Stimulated activated naive CD8-positive, alpha-beta T cell treated with anti-CD3 and anti-CD28 coated beads, Interleukin-15, Interleukin-2, amounts not matched to agents 100 ng/mL and 50 ng/mL, for 24 hours (primary cell): ENCODE measurements at regions not wholly inside any gene's neighbourhood (a gene's known extent, or its start where the extent isn't known, plus 50 kb on each side); places are given as distances from the start of the nearest gene placed in this dataset.
"Not testable (repeated sequence)": the region's sequence is repeated elsewhere in the genome, so short reads cannot be mapped to it uniquely, and the experiment has no call there.

ENCODE experiments used
- H3K27ac Mint-ChIP-seq: one replicate; pipeline ENCODE4 v1.8.0; 2021; ENCODE audit warnings: mild to moderate bottlenecking, mixed read lengths
- H3K27me3 Mint-ChIP-seq: one replicate; pipeline ENCODE4 v1.8.0; 2021; ENCODE audit warnings: mixed read lengths
- H3K36me3 Mint-ChIP-seq: one replicate; pipeline ENCODE4 v1.8.0; 2021; ENCODE audit warnings: low read depth, mixed read lengths
- H3K4me1 Mint-ChIP-seq: one replicate; pipeline ENCODE4 v1.8.0; 2021; ENCODE audit warnings: low read depth, mixed read lengths
- H3K4me3 Mint-ChIP-seq: one replicate; pipeline ENCODE4 v1.8.0; 2021; ENCODE audit warnings: mild to moderate bottlenecking, mixed read lengths
- H3K9me3 Mint-ChIP-seq: one replicate; pipeline ENCODE4 v1.8.0; 2021; ENCODE audit warnings: mixed read lengths

DNA sequence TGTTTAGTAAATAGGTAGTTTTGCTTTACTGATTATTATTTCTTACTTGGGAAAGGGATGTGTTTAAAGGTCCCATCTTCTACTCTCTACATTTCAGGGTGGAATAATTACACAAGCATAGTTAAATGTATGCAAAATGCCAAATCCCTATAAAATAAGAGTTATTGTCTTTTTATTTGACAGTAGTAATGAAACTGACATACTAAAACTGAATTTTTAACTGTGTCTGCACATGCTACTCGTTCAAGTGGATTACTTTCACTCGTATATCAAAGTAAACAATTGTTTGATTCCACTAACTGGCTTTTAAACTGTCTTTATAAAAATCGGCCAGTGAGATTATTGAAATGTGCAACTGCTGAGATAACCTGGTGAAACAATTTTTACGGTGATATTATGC is 602.9 kb upstream of the ADGRB3 start:
- H3K36me3 Mint-ChIP-seq = no peaks in the 10 kb centered on the region
- no peaks in the 10 kb centered on the region for H3K27me3 Mint-ChIP-seq
- H3K9me3 Mint-ChIP-seq = peaks cover 9% of the 10 kb centered on the region
- H3K4me1 Mint-ChIP-seq = no peaks in the 10 kb centered on the region
- no peak overlapping the region for H3K4me3 Mint-ChIP-seq
- H3K27ac Mint-ChIP-seq = no peak overlapping the region

DNA sequence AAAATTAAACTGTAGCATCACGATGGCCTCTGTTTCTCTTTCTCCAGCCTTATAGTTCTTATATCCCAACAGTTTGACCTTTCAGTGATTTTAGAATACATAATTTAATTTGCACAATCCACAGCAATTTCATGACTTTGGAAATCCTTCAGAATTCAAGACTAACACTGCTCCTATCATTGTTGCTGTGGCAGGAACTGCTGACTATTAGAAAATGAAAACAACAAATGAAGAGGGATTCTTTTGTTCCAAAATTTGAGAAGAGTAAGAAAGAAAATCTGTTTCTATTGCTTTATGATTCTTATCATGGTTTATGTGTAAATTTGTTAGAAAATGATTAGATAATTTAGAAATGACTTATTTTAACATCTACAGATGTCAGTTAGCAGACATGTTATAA is 604.0 kb upstream of the ADGRB3 start:
- H3K36me3 Mint-ChIP-seq = no peaks in the 10 kb centered on the region
- no peak overlapping the region for H3K27ac Mint-ChIP-seq
- peaks cover 7% of the 10 kb centered on the region for H3K9me3 Mint-ChIP-seq
- no peaks in the 10 kb centered on the region for H3K4me1 Mint-ChIP-seq
- H3K27me3 Mint-ChIP-seq = no peaks in the 10 kb centered on the region
- no peak overlapping the region for H3K4me3 Mint-ChIP-seq

DNA sequence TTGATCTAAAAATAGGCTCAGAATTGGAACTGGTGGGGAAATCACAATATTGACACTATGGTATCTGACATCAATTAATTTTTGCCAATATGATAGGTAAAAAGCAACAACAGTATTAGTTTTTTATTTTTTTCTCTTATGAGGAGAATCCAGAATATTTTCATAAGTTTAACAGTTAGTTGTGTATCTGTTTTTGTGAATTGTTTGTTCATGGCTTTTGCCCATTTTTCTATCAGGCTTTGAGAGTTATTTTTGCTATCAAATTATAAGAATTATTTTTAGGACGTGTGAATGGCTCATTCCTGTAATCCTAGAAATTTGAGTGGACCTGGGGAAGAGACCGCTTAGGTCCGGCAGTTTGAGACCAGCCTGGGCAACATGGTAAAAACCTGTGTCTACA is 608.6 kb upstream of the ADGRB3 start:
- peaks cover 19% of the 10 kb centered on the region for H3K9me3 Mint-ChIP-seq
- no peak overlapping the region for H3K27ac Mint-ChIP-seq
- no peaks in the 10 kb centered on the region for H3K4me1 Mint-ChIP-seq
- H3K27me3 Mint-ChIP-seq = no peaks in the 10 kb centered on the region
- H3K36me3 Mint-ChIP-seq = no peaks in the 10 kb centered on the region
- H3K4me3 Mint-ChIP-seq = no peak overlapping the region

DNA sequence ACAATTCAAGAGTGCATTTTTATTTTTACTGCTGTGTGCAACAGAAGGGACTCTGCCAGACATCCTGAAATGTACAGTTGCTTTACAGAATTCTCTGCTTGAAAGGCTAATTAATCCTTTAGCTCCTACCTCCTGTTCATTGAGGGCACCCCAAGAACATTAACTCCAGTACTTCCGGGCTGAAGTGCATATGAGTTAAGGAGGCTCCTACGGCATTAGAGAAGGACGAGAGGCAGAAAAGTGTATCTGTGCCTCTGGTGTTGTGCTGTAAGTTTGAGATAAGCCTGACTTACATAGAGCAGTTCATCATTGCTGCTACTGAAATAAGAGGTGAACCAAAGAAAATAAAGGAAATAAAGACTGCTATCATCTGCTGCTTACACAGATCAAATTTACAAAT is 609.3 kb upstream of the ADGRB3 start:
- H3K36me3 Mint-ChIP-seq = no peaks in the 10 kb centered on the region
- H3K27ac Mint-ChIP-seq = no peak overlapping the region
- H3K9me3 Mint-ChIP-seq = peaks cover 19% of the 10 kb centered on the region
- no peaks in the 10 kb centered on the region for H3K4me1 Mint-ChIP-seq
- H3K27me3 Mint-ChIP-seq = no peaks in the 10 kb centered on the region
- H3K4me3 Mint-ChIP-seq = no peak overlapping the region

DNA sequence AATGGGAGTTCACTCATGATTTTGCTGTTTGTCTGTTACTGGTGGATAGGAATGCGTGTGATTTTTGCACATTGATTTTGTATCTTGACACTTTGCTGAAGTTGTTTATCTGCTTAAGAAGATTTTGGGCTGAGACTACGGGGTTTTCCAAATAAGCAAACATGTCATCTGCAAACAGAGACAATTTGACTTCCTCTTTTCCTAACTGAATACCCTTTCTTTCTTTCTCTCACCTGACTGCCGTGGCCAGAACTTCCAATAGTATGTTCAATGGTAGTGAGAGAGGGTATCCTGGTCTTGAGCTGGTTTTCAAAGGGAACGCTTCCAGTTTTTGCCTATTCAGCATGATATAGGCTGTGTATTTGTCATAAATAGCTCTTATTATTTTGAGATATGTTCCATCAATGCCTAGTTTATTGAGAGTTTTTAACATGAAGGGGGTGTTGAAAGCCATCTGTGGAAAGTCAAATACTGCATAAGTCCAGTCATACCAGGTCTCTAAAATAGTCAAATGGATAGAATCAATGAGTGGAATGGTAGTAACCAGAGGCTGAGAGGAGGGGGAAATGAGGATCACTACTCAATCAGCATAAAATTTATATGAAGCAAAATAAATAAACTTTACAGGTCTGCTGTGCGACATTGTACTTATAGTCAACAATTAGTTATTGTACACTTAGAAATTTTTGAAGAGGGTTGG is 610.4 kb upstream of the ADGRB3 start:
- Mint-ChIP-seq H3K4me3 (no peak overlapping the region), H3K4me1 (no peaks in the 10 kb centered on the region), H3K27ac (no peak overlapping the region), H3K9me3 (peaks cover 19% of the 10 kb centered on the region), H3K36me3 (no peaks in the 10 kb centered on the region), H3K27me3 (no peaks in the 10 kb centered on the region)

DNA sequence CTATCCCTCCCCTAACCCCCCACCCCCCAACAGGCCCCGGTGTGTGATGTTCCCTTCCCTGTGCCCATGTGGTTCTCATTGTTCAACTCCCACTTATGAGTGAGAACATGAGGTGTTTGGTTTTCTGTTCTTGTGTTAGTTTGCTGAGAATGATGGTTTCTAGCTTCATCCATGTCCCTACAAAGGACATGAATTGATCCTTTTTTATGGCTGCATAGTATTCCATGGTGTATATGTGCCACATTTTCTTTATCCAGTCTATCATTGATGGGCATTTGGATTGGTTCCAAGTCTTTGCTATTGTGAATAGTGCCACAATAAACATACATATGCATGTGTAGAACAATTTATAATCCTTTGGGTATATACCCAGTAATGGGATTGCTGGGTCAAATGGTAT is 612.1 kb upstream of the ADGRB3 start:
- H3K4me1 Mint-ChIP-seq = not testable (repeated sequence)

DNA sequence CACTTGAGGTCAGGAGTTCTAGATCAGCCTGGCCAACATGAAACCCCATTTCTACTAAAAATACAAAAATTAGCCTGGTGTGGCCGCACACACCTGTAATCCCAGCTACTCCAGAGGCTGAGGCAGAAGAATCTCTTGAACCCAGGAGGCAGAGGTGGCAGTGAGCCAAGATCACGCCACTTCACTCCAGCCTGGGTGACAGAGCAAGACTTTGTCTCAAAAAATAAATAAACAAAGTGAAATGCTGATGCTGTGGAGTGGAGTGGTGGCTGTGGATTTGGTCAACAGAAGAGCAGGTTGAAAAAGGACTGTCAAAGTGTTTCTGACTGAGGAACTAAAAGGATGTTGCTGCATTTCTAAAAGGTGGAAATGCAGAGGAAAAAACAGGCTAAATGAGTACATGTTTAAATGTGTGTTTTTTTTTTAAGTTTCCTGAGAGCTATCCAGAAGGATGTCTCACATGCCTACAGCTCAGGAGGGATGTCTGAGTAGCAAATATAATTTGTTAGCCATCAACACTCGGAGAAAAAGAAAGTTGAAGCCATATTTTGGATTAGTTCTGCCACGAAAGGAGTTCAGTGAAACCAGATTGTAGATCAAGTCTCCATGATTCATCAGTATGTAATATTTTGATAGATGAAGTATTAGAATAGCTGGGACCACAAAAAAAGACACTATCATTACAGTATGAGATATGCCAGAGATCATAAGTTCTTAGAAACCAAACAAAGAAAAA is 621.1 kb upstream of the ADGRB3 start:
- H3K4me3 Mint-ChIP-seq = no peak overlapping the region
- H3K36me3 Mint-ChIP-seq = no peaks in the 10 kb centered on the region
- H3K27ac Mint-ChIP-seq = no peak overlapping the region
- no peaks in the 10 kb centered on the region for H3K4me1 Mint-ChIP-seq
- peaks cover 8% of the 10 kb centered on the region for H3K9me3 Mint-ChIP-seq
- H3K27me3 Mint-ChIP-seq = no peaks in the 10 kb centered on the region

More for the DNA sequence above, 612.1 kb upstream of the ADGRB3 start:
- H3K9me3 Mint-ChIP-seq = peaks cover 22% of the 10 kb centered on the region
- H3K27me3 Mint-ChIP-seq, H3K27ac Mint-ChIP-seq, H3K36me3 Mint-ChIP-seq, H3K4me3 Mint-ChIP-seq: not testable (repeated sequence)

DNA sequence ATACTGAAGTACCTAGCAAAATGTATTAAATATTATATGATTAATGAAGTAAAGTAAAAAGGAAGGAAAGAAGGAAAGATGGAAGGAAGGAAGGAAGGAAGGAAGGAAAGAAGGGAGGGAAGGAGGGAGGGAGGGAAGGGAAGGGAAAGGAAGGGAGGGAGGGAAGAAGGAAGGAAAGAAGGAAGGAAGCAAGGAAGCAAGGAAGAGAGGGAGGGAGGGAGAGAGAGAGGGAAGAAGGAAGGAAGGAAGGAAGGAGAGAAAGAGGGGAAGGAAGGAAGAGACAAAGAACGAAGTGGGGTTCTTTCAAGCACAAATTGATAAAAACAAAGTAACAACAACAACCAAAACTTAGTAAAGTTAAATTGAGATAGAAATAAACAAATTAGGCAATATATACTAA is 622.3 kb upstream of the ADGRB3 start:
- Mint-ChIP-seq H3K9me3 (peaks cover 13% of the 10 kb centered on the region), H3K36me3 (no peaks in the 10 kb centered on the region), H3K4me1 (no peaks in the 10 kb centered on the region), H3K27me3 (no peaks in the 10 kb centered on the region), H3K27ac (no peak overlapping the region), H3K4me3 (no peak overlapping the region)

DNA sequence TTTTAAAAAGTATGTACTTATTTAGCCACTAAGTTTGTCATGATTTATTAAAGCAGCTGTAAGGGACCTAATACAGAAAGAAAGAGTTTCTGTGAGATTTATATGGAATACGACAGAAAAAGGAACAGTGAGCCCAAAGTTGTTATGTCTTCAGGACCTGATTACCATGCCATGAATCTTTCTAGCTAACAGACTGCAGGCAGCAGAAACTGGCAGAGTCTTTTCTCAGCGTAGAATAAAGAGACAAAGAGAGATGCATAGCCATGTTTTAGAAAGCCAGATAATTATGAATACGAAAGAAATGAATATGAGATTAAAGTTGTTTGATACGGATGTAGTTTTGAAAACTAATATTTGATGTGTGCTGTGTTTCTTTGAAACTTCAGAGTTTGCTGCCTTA is 624.1 kb upstream of the ADGRB3 start:
- H3K4me1 Mint-ChIP-seq = no peaks in the 10 kb centered on the region
- H3K27ac Mint-ChIP-seq = no peak overlapping the region
- no peaks in the 10 kb centered on the region for H3K36me3 Mint-ChIP-seq
- no peak overlapping the region for H3K4me3 Mint-ChIP-seq
- H3K27me3 Mint-ChIP-seq = no peaks in the 10 kb centered on the region
- H3K9me3 Mint-ChIP-seq = peaks cover 13% of the 10 kb centered on the region

DNA sequence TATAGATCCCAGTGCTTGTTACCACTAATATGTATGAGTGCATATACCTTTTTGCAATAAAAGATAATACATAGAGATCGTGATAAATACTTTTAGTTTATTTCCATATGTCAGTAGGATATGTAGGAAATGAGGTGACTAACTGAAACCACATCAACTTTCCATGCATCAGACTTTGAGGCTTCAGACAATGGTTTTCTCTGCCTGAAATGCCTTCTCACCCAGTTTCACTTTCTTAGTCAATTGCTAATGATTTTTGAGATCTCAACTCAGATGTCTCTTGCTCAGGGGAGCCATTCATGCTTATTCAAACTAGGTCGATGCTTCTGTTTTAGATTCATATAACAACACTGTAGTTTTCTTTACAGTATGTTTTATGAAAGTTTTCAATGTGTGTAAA is 626.6 kb upstream of the ADGRB3 start:
- H3K27ac Mint-ChIP-seq = no peak overlapping the region
- no peaks in the 10 kb centered on the region for H3K4me1 Mint-ChIP-seq
- no peaks in the 10 kb centered on the region for H3K27me3 Mint-ChIP-seq
- H3K36me3 Mint-ChIP-seq = no peaks in the 10 kb centered on the region
- H3K4me3 Mint-ChIP-seq = no peak overlapping the region
- peaks cover 13% of the 10 kb centered on the region for H3K9me3 Mint-ChIP-seq

DNA sequence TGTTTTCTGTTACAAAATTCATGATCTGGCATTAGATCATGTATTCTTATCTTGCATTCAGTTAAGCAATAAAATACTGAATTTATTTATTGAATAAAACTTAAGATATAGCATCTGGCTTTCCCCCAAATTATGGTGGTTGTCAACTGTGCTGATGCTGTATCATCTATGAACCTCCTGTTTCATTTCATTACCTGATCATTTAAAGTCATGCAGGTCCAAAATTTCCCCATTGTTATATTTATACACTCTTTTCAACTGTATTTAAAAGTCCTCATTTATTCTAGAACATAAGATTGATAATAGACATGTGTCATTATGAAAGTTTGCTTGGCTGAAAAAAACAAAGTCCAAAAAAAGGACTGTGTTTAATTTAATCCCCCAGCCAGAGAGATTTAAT is 627.4 kb upstream of the ADGRB3 start:
- H3K4me1 Mint-ChIP-seq = no peaks in the 10 kb centered on the region
- H3K27ac Mint-ChIP-seq = no peak overlapping the region
- no peaks in the 10 kb centered on the region for H3K27me3 Mint-ChIP-seq
- H3K36me3 Mint-ChIP-seq = no peaks in the 10 kb centered on the region
- H3K9me3 Mint-ChIP-seq = peaks cover 9% of the 10 kb centered on the region
- H3K4me3 Mint-ChIP-seq = no peak overlapping the region

DNA sequence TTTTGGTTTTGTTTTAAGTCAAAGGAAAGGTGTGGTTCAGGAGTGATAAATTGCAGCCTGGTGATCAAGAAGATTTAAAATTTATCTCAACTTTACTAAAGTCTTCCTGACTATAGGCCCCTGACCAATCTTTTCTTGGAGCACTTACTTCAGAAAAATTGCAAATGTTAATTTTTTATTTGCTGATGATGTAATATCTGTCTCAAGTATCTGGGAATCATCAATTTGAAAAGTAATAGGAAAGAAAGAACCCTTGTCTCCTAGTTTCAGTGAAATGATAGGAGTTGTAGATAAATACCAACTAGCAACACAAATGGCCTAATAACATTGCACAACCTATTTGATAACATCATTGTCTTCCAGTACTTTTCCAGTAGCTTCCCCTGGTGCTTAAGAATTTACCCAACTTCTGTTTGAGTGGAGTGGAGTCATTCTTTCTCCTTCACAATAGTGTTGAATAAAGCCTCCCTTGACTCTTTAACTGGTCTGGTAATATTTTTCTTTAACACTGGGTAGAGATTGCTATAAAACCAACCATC is 648.3 kb upstream of the ADGRB3 start:
- H3K36me3 Mint-ChIP-seq = no peaks in the 10 kb centered on the region
- H3K27ac Mint-ChIP-seq = no peak overlapping the region
- H3K4me1 Mint-ChIP-seq = no peaks in the 10 kb centered on the region

DNA sequence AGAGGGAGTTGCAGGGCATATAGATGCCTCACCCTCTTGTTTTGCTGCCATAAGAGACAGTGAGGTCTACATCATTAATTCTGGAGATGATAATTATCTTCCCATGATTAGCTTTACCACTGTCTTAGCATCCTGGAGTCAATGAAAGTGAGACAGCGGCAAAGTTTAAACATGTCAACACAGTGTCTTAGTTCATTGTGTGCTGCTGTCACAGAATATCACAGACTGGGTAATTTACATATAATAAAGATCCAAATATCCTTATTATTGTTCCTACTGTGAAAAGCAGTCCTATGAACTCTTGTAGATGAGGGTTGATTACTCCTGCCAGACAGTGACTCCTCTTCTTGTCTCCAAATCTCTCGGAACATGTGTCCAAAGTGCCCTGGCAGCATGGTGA is 658.6 kb upstream of the ADGRB3 start:
- no peak overlapping the region for H3K4me3 Mint-ChIP-seq
- no peaks in the 10 kb centered on the region for H3K9me3 Mint-ChIP-seq
- H3K4me1 Mint-ChIP-seq = no peaks in the 10 kb centered on the region
- H3K36me3 Mint-ChIP-seq = no peaks in the 10 kb centered on the region
- H3K27ac Mint-ChIP-seq = no peak overlapping the region
- no peaks in the 10 kb centered on the region for H3K27me3 Mint-ChIP-seq

More for the DNA sequence above, 648.3 kb upstream of the ADGRB3 start:
- Mint-ChIP-seq H3K4me3 (no peak overlapping the region), H3K27me3 (no peaks in the 10 kb centered on the region), H3K9me3 (no peaks in the 10 kb centered on the region)

DNA sequence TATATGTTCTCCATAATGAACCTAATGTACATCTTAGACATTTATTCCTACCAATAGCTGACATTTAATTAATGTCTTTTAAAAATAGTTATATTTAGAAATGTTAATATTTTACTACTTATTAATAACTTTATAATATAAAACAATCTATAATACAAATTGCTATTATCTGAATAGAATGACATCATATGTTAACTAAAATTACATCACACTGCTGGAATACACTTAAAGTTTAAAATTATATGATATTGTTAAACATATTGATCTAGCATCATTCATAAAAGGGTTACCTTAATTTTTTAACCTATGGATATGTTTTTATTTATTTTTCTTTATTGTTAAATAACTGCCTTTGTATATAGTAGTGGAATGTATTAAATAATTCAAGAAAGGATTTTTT is 660.2 kb upstream of the ADGRB3 start:
- Mint-ChIP-seq H3K4me1 (no peaks in the 10 kb centered on the region), H3K9me3 (no peaks in the 10 kb centered on the region), H3K36me3 (no peaks in the 10 kb centered on the region), H3K27ac (no peak overlapping the region), H3K4me3 (no peak overlapping the region), H3K27me3 (no peaks in the 10 kb centered on the region)

DNA sequence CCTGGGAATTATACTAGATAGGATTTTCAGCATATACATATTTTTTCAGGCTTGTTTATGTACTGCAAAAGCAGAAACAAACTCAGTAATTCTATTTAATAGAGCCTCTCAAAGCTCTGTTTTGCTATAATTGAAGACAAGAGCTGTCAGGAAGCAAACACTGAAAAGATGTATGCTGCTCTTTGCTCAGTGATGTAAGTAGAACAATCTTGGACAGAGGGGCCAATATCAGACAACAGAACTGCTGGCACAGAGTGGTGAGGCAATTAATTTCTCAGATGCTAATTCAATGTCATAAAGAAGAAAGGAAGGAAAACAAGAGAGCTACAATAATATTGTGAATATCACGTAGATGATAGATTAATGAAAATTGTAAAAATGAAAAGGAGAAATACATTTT is 663.3 kb upstream of the ADGRB3 start:
- Mint-ChIP-seq H3K36me3 (no peaks in the 10 kb centered on the region), H3K27ac (no peak overlapping the region), H3K27me3 (no peaks in the 10 kb centered on the region), H3K4me1 (no peaks in the 10 kb centered on the region), H3K9me3 (no peaks in the 10 kb centered on the region), H3K4me3 (no peak overlapping the region)

DNA sequence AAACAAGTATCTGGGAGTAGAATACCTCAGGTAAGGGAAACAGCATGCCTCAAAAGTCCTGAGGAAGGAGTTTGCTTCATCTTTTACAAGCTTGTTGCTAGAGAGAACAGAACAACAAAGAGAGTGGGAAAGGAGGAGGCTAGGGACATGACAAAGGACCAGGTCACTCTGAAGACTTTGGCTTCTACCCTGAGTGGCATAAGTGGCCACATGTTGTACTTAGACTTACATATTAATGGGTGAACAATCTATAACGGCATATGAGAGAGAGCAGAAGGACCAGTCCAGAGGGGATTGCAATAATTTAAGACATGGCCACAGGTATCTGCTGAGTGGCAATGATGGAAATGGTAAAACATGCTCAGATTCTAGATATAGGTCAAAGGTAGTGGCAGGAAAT is 668.3 kb upstream of the ADGRB3 start:
- no peaks in the 10 kb centered on the region for H3K36me3 Mint-ChIP-seq
- H3K4me1 Mint-ChIP-seq = no peaks in the 10 kb centered on the region
- H3K27ac Mint-ChIP-seq = no peak overlapping the region
- H3K27me3 Mint-ChIP-seq = no peaks in the 10 kb centered on the region
- no peak overlapping the region for H3K4me3 Mint-ChIP-seq
- H3K9me3 Mint-ChIP-seq = no peaks in the 10 kb centered on the region
